ENCODE measurements at regions not wholly inside any gene's neighbourhood (a gene's known extent, or its start where the extent isn't known, plus 50 kb on each side); places are given as distances from the start of the nearest gene placed in this dataset.

DNA sequence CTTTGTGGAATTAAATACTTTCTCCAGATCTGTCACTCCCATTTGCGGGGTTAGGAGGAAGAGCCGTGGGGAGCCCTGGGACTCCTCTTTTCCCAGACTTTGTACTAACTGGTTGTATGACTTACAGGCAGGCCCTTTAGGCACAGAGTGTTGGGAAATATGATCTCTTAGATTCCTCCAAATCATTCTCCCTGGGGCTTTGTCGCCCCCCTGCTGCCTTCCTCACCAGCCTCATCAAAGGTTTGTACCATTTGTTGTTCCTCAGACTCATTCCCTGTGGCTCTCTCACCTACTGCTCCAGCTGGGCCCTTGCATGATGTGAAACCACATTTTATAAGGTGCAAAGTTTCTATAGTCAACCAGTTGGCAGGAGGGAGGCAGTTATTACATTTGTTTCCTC, 56.4 kb downstream of the CRYGS start:
- H3K4me1 ChIP-seq (ENCODE audit: control insufficient read depth, insufficient read depth, low read length) = peaks cover 18% of the 10 kb centered on the region
- H3K4me3 ChIP-seq (ENCODE audit: insufficient read depth, low read depth, low read length) = no peak overlapping the region
- H3K9me3 ChIP-seq (ENCODE audit: control insufficient read depth, low read length) = no peaks in the 10 kb centered on the region
- WGBS, 2 experiments = 42 to 47% methylated on average over 3 of the region's 3 CpGs
- no peaks in the 10 kb centered on the region for H3K27me3 ChIP-seq (ENCODE audit: control insufficient read depth, insufficient read depth, low read length, poor library complexity, severe bottlenecking)
- H3K36me3 ChIP-seq (ENCODE audit: control insufficient read depth, insufficient read depth, low read length) = no peaks in the 10 kb centered on the region
- H3K27ac ChIP-seq (ENCODE audit: insufficient read depth, low read depth, low read length, poor library complexity, severe bottlenecking) = no peak overlapping the region

- WGBS, 2 experiments = 92% methylated on average over 4 of the region's 4 CpGs
- Histone ChIP-seq H3K4me1 (ENCODE audit: control insufficient read depth, insufficient read depth, low read length) (peaks cover 10% of the 10 kb centered on the region), H3K36me3 (ENCODE audit: control insufficient read depth, insufficient read depth, low read length) (no peaks in the 10 kb centered on the region), H3K4me3 (ENCODE audit: insufficient read depth, low read depth, low read length) (no peak overlapping the region), H3K9me3 (ENCODE audit: control insufficient read depth, low read length) (no peaks in the 10 kb centered on the region), H3K27ac (ENCODE audit: insufficient read depth, low read depth, low read length, poor library complexity, severe bottlenecking) (no peak overlapping the region), H3K27me3 (ENCODE audit: control insufficient read depth, insufficient read depth, low read length, poor library complexity, severe bottlenecking) (no peaks in the 10 kb centered on the region)
Measured at GRCh38 chr3:186487037-186487436, 57.1 kb downstream of the CRYGS start.

GRCh38 chr3:186483611-186484340, 60.4 kb downstream of the CRYGS start:
- Histone ChIP-seq H3K4me3 (ENCODE audit: insufficient read depth, low read depth, low read length) (no peak overlapping the region), H3K27me3 (ENCODE audit: control insufficient read depth, insufficient read depth, low read length, poor library complexity, severe bottlenecking) (no peaks in the 10 kb centered on the region), H3K27ac (ENCODE audit: insufficient read depth, low read depth, low read length, poor library complexity, severe bottlenecking) (no peak overlapping the region), H3K4me1 (ENCODE audit: control insufficient read depth, insufficient read depth, low read length) (peaks cover 9% of the 10 kb centered on the region), H3K9me3 (ENCODE audit: control insufficient read depth, low read length) (no peaks in the 10 kb centered on the region), H3K36me3 (ENCODE audit: control insufficient read depth, insufficient read depth, low read length) (no peaks in the 10 kb centered on the region)
- 94% methylated on average over 8 of the region's 8 CpGs for WGBS, 2 experiments

DNA sequence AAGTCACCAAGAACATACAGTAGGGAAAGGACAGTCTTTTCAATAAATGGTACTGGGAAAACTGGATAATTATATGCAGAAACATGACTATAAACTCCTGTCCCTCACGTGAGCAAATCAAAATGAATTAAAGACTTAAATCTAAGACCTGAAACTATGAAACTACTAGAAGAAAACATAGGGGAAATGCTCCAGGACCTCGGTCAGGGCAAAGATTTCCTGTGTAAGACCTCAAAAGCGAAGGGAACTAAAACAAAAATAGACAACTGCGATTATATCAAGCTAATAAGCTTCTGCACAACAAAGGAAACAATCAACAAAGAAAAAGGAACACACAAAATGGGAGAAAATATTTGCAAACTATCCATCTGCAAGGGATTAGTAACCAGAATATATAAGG, 62.7 kb downstream of the CRYGS start:
- H3K27ac ChIP-seq (ENCODE audit: insufficient read depth, low read depth, low read length, poor library complexity, severe bottlenecking) = no peak overlapping the region
- H3K4me1 ChIP-seq (ENCODE audit: control insufficient read depth, insufficient read depth, low read length) = no peaks in the 10 kb centered on the region
- 88 to 92% methylated on average over 4 of the region's 4 CpGs for WGBS, 2 experiments
- no peaks in the 10 kb centered on the region for H3K9me3 ChIP-seq (ENCODE audit: control insufficient read depth, low read length)
- H3K27me3 ChIP-seq (ENCODE audit: control insufficient read depth, insufficient read depth, low read length, poor library complexity, severe bottlenecking) = no peaks in the 10 kb centered on the region
- no peaks in the 10 kb centered on the region for H3K36me3 ChIP-seq (ENCODE audit: control insufficient read depth, insufficient read depth, low read length)
- no peak overlapping the region for H3K4me3 ChIP-seq (ENCODE audit: insufficient read depth, low read depth, low read length)

DNA sequence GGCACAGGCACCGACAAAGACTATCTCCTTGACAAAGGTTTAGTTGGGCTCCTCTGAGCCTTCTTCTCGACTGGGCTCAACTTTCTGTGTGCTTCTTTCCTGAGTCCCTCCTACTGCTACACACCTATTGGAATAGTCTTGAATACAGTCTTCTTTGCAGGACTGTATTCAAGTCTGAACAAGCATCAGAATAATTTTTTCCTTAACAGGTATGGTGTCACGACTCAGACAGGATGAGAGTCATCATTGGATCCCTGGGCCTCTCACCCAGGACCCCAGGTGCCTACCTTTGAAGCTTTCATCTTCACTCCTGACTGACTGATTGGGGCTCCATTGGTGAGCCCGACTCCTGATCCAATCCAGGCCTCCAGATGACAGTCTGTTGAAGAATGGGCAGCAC, 66.3 kb downstream of the CRYGS start:
- 92 to 95% methylated on average over 4 of the region's 4 CpGs for WGBS, 2 experiments

DNA sequence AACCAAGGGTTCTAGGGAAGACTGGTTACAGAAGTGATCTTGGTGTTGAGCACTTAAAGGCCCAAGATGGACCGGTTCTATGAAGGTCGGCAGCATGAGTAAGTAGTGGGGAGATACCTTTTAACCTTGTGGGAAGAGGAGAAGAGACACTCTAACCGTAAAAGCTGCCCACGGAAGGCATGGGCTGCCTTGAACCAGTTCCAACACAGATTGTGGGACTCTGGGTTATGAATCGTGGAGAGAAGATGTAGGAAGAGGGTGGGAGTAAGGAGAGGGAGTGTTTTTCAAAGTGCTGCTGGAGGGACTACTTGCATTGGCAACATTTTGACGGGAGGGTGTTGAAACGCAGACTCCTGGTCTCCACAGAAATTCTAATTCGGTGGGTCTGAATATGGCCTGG, 67.1 kb downstream of the CRYGS start:
- H3K27ac ChIP-seq (ENCODE audit: insufficient read depth, low read depth, low read length, poor library complexity, severe bottlenecking) = no peak overlapping the region
- H3K36me3 ChIP-seq (ENCODE audit: control insufficient read depth, insufficient read depth, low read length) = no peaks in the 10 kb centered on the region
- WGBS, 2 experiments = 96% methylated on average over 8 of the region's 8 CpGs
- H3K27me3 ChIP-seq (ENCODE audit: control insufficient read depth, insufficient read depth, low read length, poor library complexity, severe bottlenecking) = no peaks in the 10 kb centered on the region
- no peak overlapping the region for H3K4me3 ChIP-seq (ENCODE audit: insufficient read depth, low read depth, low read length)
- H3K9me3 ChIP-seq (ENCODE audit: control insufficient read depth, low read length) = no peaks in the 10 kb centered on the region
- no peaks in the 10 kb centered on the region for H3K4me1 ChIP-seq (ENCODE audit: control insufficient read depth, insufficient read depth, low read length)

More for the DNA sequence above, 66.3 kb downstream of the CRYGS start:
- Histone ChIP-seq H3K27me3 (ENCODE audit: control insufficient read depth, insufficient read depth, low read length, poor library complexity, severe bottlenecking) (no peaks in the 10 kb centered on the region), H3K4me3 (ENCODE audit: insufficient read depth, low read depth, low read length) (no peak overlapping the region), H3K36me3 (ENCODE audit: control insufficient read depth, insufficient read depth, low read length) (no peaks in the 10 kb centered on the region), H3K4me1 (ENCODE audit: control insufficient read depth, insufficient read depth, low read length) (no peaks in the 10 kb centered on the region), H3K9me3 (ENCODE audit: control insufficient read depth, low read length) (no peaks in the 10 kb centered on the region), H3K27ac (ENCODE audit: insufficient read depth, low read depth, low read length, poor library complexity, severe bottlenecking) (no peak overlapping the region)

- H3K27ac ChIP-seq (ENCODE audit: insufficient read depth, low read depth, low read length, poor library complexity, severe bottlenecking) = no peak overlapping the region
- 94 to 96% methylated on average over 2 of the region's 2 CpGs for WGBS, 2 experiments
- H3K36me3 ChIP-seq (ENCODE audit: control insufficient read depth, insufficient read depth, low read length) = no peaks in the 10 kb centered on the region
- no peak overlapping the region for H3K4me3 ChIP-seq (ENCODE audit: insufficient read depth, low read depth, low read length)
- H3K27me3 ChIP-seq (ENCODE audit: control insufficient read depth, insufficient read depth, low read length, poor library complexity, severe bottlenecking) = no peaks in the 10 kb centered on the region
- no peaks in the 10 kb centered on the region for H3K4me1 ChIP-seq (ENCODE audit: control insufficient read depth, insufficient read depth, low read length)
- no peaks in the 10 kb centered on the region for H3K9me3 ChIP-seq (ENCODE audit: control insufficient read depth, low read length)
Measured at GRCh38 chr3:186476541-186476940, 67.6 kb downstream of the CRYGS start.

- Histone ChIP-seq H3K36me3 (ENCODE audit: control insufficient read depth, insufficient read depth, low read length) (no peaks in the 10 kb centered on the region), H3K4me3 (ENCODE audit: insufficient read depth, low read depth, low read length) (no peak overlapping the region), H3K9me3 (ENCODE audit: control insufficient read depth, low read length) (no peaks in the 10 kb centered on the region), H3K27me3 (ENCODE audit: control insufficient read depth, insufficient read depth, low read length, poor library complexity, severe bottlenecking) (no peaks in the 10 kb centered on the region), H3K4me1 (ENCODE audit: control insufficient read depth, insufficient read depth, low read length) (no peaks in the 10 kb centered on the region), H3K27ac (ENCODE audit: insufficient read depth, low read depth, low read length, poor library complexity, severe bottlenecking) (no peak overlapping the region)
- WGBS, 2 experiments = 89 to 94% methylated on average over 3 of the region's 3 CpGs
Measured at GRCh38 chr3:186476044-186476468, 68.1 kb downstream of the CRYGS start.

- no peaks in the 10 kb centered on the region for H3K4me1 ChIP-seq (ENCODE audit: control insufficient read depth, insufficient read depth, low read length)
- H3K36me3 ChIP-seq (ENCODE audit: control insufficient read depth, insufficient read depth, low read length) = no peaks in the 10 kb centered on the region
- H3K27ac ChIP-seq (ENCODE audit: insufficient read depth, low read depth, low read length, poor library complexity, severe bottlenecking) = no peak overlapping the region
- 88 to 94% methylated on average over 2 of the region's 2 CpGs for WGBS, 2 experiments
- H3K27me3 ChIP-seq (ENCODE audit: control insufficient read depth, insufficient read depth, low read length, poor library complexity, severe bottlenecking) = no peaks in the 10 kb centered on the region
- H3K9me3 ChIP-seq (ENCODE audit: control insufficient read depth, low read length) = no peaks in the 10 kb centered on the region
- no peak overlapping the region for H3K4me3 ChIP-seq (ENCODE audit: insufficient read depth, low read depth, low read length)
Measured at GRCh38 chr3:186473166-186473565, 71.0 kb downstream of the CRYGS start.

DNA sequence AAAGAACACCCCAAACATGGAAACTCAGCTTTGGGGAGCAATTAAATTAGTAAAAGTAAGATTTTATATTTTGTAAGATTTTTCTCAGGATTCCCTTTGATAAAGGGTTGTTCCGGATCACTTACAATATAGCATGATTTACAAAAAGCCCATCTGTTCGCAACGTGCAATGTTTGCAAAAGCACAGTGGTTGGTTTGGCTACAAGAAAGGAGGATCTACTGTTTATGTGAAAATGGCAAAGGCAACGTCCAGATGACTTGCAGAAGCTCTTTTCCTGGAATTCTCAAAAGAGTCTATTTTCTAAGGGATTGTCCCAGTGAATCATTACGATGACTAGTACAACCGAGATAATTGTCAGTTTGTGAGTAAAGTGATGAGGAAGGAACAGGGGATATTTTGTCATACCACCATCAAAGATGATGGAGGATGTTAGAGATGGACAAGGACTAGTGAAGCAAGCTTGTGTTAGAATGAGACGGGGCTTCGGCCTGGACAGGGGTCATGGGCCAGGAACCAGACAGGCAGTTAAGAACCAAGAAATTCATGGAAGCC, 71.6 kb downstream of the CRYGS start:
- H3K4me1 ChIP-seq (ENCODE audit: control insufficient read depth, insufficient read depth, low read length) = no peaks in the 10 kb centered on the region
- H3K4me3 ChIP-seq (ENCODE audit: insufficient read depth, low read depth, low read length) = no peak overlapping the region
- H3K27ac ChIP-seq (ENCODE audit: insufficient read depth, low read depth, low read length, poor library complexity, severe bottlenecking) = no peak overlapping the region
- H3K9me3 ChIP-seq (ENCODE audit: control insufficient read depth, low read length) = no peaks in the 10 kb centered on the region
- no peaks in the 10 kb centered on the region for H3K27me3 ChIP-seq (ENCODE audit: control insufficient read depth, insufficient read depth, low read length, poor library complexity, severe bottlenecking)
- WGBS, 2 experiments = 95% methylated on average over 8 of the region's 8 CpGs
- no peaks in the 10 kb centered on the region for H3K36me3 ChIP-seq (ENCODE audit: control insufficient read depth, insufficient read depth, low read length)
